ENCODE measurements at regions not wholly inside any gene's neighbourhood (a gene's known extent, or its start where the extent isn't known, plus 50 kb on each side); places are given as distances from the start of the nearest gene placed in this dataset.

DNA sequence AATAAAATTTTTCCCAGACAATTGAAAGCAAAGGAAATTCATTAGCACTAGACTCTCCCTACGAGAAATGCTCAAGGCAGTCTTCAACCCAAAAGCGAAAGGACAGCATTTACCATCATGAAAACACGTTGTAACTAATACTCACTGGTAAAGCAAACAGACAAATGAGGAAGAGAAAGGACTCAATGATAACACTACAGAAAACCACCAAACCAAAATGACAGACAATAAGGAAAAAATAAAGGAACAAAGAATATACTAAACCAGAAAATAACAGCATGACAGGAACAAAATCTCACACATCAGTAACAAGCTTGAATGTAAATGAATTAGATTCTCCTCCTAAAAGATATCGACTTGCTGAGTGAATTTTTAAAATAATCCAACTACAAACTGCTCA lies 190.7 kb downstream of the NOL4 start:
- TF ChIP-seq, protein P1, sequence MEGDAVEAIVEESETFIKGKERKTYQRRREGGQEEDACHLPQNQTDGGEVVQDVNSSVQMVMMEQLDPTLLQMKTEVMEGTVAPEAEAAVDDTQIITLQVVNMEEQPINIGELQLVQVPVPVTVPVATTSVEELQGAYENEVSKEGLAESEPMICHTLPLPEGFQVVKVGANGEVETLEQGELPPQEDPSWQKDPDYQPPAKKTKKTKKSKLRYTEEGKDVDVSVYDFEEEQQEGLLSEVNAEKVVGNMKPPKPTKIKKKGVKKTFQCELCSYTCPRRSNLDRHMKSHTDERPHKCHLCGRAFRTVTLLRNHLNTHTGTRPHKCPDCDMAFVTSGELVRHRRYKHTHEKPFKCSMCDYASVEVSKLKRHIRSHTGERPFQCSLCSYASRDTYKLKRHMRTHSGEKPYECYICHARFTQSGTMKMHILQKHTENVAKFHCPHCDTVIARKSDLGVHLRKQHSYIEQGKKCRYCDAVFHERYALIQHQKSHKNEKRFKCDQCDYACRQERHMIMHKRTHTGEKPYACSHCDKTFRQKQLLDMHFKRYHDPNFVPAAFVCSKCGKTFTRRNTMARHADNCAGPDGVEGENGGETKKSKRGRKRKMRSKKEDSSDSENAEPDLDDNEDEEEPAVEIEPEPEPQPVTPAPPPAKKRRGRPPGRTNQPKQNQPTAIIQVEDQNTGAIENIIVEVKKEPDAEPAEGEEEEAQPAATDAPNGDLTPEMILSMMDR (IDR thresholded peaks at IDR 0.05) = no peak
- no peak for TF ChIP-seq GABPB1 (CRISPR knock-in tag; IDR thresholded peaks at IDR 0.05)
- TF ChIP-seq, protein P2, sequence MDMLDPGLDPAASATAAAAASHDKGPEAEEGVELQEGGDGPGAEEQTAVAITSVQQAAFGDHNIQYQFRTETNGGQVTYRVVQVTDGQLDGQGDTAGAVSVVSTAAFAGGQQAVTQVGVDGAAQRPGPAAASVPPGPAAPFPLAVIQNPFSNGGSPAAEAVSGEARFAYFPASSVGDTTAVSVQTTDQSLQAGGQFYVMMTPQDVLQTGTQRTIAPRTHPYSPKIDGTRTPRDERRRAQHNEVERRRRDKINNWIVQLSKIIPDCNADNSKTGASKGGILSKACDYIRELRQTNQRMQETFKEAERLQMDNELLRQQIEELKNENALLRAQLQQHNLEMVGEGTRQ (CRISPR knock-in tag; IDR thresholded peaks at IDR 0.05) = no peak
- TF ChIP-seq SMAD4 (CRISPR knock-in tag; IDR thresholded peaks at IDR 0.05) = no peak
- TF ChIP-seq, protein P3, sequence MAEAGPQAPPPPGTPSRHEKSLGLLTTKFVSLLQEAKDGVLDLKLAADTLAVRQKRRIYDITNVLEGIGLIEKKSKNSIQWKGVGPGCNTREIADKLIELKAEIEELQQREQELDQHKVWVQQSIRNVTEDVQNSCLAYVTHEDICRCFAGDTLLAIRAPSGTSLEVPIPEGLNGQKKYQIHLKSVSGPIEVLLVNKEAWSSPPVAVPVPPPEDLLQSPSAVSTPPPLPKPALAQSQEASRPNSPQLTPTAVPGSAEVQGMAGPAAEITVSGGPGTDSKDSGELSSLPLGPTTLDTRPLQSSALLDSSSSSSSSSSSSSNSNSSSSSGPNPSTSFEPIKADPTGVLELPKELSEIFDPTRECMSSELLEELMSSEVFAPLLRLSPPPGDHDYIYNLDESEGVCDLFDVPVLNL (CRISPR knock-in tag; IDR thresholded peaks at IDR 0.05; ENCODE audit: borderline replicate concordance, low read depth) = no peak
- TF ChIP-seq, protein P4, sequence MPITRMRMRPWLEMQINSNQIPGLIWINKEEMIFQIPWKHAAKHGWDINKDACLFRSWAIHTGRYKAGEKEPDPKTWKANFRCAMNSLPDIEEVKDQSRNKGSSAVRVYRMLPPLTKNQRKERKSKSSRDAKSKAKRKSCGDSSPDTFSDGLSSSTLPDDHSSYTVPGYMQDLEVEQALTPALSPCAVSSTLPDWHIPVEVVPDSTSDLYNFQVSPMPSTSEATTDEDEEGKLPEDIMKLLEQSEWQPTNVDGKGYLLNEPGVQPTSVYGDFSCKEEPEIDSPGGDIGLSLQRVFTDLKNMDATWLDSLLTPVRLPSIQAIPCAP (CRISPR knock-in tag; IDR thresholded peaks at IDR 0.05) = no peak
- no peak for TF ChIP-seq TEAD4 (CRISPR knock-in tag; IDR thresholded peaks at IDR 0.05)
- TF ChIP-seq, protein P5, sequence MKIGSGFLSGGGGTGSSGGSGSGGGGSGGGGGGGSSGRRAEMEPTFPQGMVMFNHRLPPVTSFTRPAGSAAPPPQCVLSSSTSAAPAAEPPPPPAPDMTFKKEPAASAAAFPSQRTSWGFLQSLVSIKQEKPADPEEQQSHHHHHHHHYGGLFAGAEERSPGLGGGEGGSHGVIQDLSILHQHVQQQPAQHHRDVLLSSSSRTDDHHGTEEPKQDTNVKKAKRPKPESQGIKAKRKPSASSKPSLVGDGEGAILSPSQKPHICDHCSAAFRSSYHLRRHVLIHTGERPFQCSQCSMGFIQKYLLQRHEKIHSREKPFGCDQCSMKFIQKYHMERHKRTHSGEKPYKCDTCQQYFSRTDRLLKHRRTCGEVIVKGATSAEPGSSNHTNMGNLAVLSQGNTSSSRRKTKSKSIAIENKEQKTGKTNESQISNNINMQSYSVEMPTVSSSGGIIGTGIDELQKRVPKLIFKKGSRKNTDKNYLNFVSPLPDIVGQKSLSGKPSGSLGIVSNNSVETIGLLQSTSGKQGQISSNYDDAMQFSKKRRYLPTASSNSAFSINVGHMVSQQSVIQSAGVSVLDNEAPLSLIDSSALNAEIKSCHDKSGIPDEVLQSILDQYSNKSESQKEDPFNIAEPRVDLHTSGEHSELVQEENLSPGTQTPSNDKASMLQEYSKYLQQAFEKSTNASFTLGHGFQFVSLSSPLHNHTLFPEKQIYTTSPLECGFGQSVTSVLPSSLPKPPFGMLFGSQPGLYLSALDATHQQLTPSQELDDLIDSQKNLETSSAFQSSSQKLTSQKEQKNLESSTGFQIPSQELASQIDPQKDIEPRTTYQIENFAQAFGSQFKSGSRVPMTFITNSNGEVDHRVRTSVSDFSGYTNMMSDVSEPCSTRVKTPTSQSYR (CRISPR knock-in tag; IDR thresholded peaks at IDR 0.05) = no peak
- TF ChIP-seq, protein P6, sequence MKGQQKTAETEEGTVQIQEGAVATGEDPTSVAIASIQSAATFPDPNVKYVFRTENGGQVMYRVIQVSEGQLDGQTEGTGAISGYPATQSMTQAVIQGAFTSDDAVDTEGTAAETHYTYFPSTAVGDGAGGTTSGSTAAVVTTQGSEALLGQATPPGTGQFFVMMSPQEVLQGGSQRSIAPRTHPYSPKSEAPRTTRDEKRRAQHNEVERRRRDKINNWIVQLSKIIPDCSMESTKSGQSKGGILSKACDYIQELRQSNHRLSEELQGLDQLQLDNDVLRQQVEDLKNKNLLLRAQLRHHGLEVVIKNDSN (CRISPR knock-in tag; IDR thresholded peaks at IDR 0.05) = no peak
- TF ChIP-seq NFE2L1 (CRISPR knock-in tag; IDR thresholded peaks at IDR 0.05) = no peak

Data from WTC11 (cell line).